AG10803 (cell line): ENCODE measurements at regions not wholly inside any gene's neighbourhood (a gene's known extent, or its start where the extent isn't known, plus 50 kb on each side); places are given as distances from the start of the nearest gene placed in this dataset.

ENCODE experiments used
- DNase-seq: peaks from one replicate; pipeline ENCODE4 v3.0.0; 2010; ENCODE audit warnings: low read depth
- H3K4me3 ChIP-seq: 2 replicates; pipeline ENCODE4 v1.5.1; 2011; ENCODE audit warnings: mild to moderate bottlenecking, low read length, control low read depth
- TF ChIP-seq, protein P1 (sequence below): conservative IDR thresholded peaks from 2 replicates; pipeline ENCODE4 v1.5.1; 2011; ENCODE audit warnings: mild to moderate bottlenecking, low read length, control low read depth, inconsistent platforms

DNA sequence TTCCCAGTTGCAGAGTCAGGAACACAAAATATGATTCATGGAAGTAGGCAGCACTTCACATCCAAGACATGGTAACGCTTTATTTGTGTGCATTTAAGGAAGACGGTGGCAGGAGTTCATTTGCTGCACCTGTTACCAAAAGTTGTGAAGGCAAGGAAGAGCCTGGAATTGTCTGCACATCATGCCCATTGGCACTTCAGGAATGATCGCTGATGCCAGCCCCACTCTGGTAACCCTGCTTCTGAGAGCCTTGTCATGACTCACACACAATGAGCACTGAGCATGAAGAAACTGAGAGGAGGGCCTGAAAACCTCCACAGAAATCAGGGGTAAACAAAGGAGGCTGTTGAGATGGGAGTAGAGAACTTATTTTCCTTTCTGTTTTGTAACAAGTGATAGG lies 181.1 kb downstream of the RPS12 start:
- H3K4me3 ChIP-seq = no peak overlapping the region
- TF ChIP-seq, protein P1, sequence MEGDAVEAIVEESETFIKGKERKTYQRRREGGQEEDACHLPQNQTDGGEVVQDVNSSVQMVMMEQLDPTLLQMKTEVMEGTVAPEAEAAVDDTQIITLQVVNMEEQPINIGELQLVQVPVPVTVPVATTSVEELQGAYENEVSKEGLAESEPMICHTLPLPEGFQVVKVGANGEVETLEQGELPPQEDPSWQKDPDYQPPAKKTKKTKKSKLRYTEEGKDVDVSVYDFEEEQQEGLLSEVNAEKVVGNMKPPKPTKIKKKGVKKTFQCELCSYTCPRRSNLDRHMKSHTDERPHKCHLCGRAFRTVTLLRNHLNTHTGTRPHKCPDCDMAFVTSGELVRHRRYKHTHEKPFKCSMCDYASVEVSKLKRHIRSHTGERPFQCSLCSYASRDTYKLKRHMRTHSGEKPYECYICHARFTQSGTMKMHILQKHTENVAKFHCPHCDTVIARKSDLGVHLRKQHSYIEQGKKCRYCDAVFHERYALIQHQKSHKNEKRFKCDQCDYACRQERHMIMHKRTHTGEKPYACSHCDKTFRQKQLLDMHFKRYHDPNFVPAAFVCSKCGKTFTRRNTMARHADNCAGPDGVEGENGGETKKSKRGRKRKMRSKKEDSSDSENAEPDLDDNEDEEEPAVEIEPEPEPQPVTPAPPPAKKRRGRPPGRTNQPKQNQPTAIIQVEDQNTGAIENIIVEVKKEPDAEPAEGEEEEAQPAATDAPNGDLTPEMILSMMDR = no peak
- no peak for DNase-seq

DNA sequence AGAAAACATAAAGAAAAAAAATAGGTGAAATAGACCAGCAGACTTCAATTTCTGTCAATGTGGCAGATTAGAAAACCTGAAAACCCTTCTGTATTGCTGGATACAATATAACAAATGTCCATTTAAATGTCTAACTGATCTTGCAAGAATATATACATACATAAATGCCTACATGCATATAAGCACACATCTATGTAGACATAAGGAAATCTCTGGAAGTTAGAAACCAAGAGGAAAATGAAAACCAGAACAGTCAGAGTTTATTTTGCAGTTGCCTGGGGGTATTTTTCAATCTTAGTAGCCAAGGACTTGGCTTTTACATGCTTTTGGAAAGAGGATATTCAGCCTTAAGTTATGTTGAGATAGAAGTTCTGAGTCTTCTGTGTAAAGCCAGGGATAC lies 184.0 kb downstream of the RPS12 start:
- no peak for DNase-seq
- H3K4me3 ChIP-seq = no peak overlapping the region
- TF ChIP-seq, protein P1 = no peak

DNA sequence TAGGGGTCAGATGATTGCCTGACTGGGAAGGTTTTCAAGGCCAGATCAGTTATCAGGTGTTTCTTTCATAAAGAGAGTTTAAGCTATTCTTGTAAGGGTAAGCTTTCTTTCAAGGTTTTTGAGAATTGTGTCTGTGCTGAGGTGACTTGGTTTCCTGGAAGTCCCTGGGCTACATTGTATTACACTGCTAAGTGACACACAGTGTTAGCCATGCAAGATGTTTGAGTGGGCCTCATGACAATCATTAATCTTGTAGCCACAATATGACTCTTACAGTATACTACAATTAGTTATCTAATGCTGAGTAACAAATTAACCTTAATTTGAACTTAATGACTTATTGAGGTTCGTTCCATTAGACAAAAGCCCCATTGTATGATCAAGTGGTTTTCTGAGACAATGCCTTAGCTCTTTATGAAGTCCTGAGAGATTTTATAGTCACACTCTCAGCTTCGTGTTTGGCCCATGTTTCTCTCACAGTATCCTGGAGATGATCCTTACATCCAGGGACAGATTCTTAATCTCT lies 186.7 kb downstream of the RPS12 start:
- no peak for DNase-seq
- TF ChIP-seq, protein P1 = no peak
- H3K4me3 ChIP-seq = no peak overlapping the region

DNA sequence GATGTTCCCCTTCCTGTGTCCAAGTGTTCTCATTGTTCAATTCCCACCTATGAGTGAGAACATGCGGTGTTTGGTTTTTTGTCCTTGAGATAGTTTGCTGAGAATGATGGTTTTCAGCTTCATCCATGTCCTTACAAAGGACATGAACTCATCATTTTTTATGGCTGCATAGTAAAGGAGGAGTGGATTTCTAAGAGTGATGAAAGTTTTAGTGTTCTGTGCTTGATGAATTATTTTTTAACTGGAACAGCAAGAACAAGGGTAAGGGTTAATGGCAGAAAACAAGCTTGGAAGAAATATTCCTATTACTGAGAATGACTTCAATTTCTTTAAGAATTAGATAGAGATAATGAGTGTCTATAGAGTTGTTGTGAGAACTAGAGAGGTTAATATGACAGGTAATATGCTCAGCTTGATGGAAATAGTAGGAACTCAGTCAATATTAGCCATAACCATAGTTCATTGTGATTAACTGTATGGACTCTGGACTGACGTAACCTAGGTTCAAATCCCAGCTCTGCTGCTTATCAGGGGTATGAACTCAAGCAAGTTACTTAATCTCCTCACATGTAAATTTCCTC lies 190.0 kb downstream of the RPS12 start:
- H3K4me3 ChIP-seq = no peak overlapping the region
- TF ChIP-seq, protein P1 = no peak
- no peak for DNase-seq

DNA sequence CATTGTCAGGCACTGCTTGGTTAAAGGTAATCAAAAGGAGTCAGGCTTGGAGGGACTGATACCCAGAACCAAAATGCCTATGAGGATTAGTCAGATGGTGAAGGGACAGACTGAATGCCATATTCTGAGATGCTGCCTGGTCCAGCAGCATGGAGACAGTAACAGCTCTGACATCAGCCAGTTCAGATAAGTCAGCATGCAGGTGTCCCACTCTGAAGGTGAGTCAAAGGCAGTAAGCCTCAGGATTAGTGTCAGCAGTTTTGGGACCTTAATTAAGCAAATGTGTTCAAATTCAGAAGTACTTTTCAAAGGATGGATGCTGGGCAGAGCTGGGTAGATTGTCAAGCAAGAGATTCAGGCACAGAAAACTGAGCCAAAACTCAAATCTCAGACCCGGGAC lies 198.4 kb downstream of the RPS12 start:
- no peak overlapping the region for H3K4me3 ChIP-seq
- TF ChIP-seq, protein P1 = no peak
- no peak for DNase-seq

DNA sequence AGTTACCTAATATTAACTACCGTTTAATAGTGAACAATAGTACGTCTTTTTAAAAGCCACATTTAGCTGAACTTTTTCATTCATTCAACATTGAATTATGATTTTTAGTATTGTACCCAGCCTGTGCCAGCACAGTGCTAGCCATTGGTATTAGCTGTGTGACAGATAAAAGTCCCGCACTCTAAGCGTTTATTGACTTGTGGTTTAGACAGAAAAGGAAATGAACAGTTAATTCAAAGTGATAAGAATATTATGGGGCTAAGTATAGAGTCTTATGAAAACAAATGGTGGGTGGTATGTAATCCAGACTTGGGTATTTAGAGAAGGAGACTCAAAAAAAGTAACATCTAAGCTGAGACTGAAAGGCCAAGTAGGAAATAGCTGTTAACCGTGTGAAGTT lies 202.3 kb downstream of the RPS12 start:
- TF ChIP-seq, protein P1 = no peak
- no peak overlapping the region for H3K4me3 ChIP-seq
- no peak for DNase-seq

DNA sequence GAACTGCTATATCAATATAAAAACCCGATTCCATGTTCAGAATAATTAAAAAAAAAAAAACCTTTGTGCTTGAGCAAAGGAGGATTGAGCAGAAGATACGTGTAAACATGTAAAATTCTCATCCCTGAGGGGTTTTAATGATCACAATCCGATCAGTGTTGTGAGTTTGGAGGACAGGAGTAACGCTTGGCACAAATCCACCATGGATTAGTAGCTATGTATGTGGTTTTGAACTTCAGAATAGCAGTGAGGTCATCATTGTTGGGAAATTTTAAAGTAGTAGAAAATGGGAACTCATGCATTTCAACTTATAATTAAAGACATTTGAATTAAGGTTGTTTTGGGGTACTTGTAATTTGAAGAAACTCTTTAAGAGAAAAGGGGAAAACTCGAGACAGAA lies 203.2 kb downstream of the RPS12 start:
- no peak overlapping the region for H3K4me3 ChIP-seq
- DNase-seq = peak; percentile 5
- TF ChIP-seq, protein P1 = no peak
